GM10248 (cell line): ENCODE measurements at regions not wholly inside any gene's neighbourhood (a gene's known extent, or its start where the extent isn't known, plus 50 kb on each side); places are given as distances from the start of the nearest gene placed in this dataset.

ENCODE experiments used
- CTCF ChIA-PET: fragments of 300-600 bp; sonication (Branson Sonifier 250); formaldehyde crosslinking; extraction: SDS; loops from one replicate; lab custom pipeline; 2021; ENCODE audit warnings: antibody characterized with exemption; lab: Yijun Ruan, JAX
- POLR2A ChIA-PET: fragments of 350-650 bp; sonication (Branson Sonifier 250); formaldehyde crosslinking; extraction: SDS; loops from one replicate; lab custom pipeline; 2020; ENCODE audit warnings: antibody characterized with exemption; lab: Yijun Ruan, JAX
- DNase-seq: peaks from one replicate; pipeline ENCODE4 v3.0.0; 2012; ENCODE audit errors: extremely low spot score
- CTCF ChIP-seq: IDR thresholded peaks from 2 replicates; pipeline ENCODE4 v1.5.1; 2012; ENCODE audit warnings: mild to moderate bottlenecking, low read depth; ENCODE audit errors: extremely low read depth, missing control alignments, control extremely low read depth

- DNase-seq = no peak
- ChIA-PET CTCF (no interaction called here), POLR2A (no interaction called here)
- no peak for TF ChIP-seq CTCF
Measured at GRCh38 chrX:102988517-102988916, 51.4 kb downstream of the RAB40AL start.

GRCh38 chrX:102995316-102995715, 58.2 kb downstream of the RAB40AL start:
- no peak for TF ChIP-seq CTCF
- DNase-seq = no peak
- POLR2A ChIA-PET = no interaction called here
- CTCF ChIA-PET = interaction anchor here (2.2 kb wide), 1 partner anchor 44 kb away, joined by 6 read pairs; no protein-coding TSS in a partner anchor

- no peak for TF ChIP-seq CTCF
- ChIA-PET CTCF (no interaction called here), POLR2A (no interaction called here)
- DNase-seq = no peak
Measured at GRCh38 chrX:103002576-103002975, 61.4 kb downstream of the BEX1 start.
